ENCODE measurements at regions not wholly inside any gene's neighbourhood (a gene's known extent, or its start where the extent isn't known, plus 50 kb on each side); places are given as distances from the start of the nearest gene placed in this dataset.

DNA sequence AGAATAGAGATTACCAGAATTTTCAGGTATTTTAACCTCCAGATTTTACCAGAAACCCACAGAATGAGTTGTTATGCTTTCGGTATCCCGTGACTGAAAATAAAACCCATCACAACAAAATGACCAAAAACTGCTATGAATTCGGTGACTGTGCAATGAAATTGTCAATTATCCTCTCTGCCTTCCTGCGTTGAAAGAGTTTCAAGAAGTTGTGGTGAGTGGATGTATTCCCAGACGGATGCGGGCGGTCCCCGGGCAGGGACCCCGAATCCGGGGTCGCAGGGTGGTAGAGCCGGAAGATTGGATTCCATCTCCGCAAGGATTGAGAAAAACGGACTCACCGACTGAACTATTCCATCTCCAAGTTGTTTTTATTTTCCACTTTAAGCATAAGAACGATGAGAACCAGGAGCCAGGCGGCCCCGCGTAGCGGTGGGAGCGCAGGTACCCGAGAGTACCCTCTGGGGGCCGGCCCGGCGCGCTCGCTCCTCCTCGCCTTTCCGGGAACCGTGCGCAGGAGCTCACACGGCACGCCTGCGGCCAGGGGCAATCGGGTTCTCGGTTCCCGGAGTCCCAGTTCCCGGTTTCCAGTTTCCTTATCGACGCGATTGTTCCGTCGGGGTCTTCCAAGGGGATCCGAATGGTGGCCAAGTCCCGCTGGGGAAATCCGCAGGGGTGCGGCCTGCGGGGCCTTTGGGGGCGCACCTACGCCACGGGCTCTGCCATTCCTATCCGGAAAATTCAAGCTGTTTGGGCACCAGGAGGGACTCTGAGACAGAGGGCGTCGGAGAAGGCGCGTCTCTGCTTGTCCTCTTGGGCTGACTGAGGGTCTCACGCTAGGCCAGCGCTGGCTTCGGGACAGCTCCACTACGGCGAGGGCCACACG lies 104.9 kb upstream of the PRDM1 start:
- peaks cover 5% of the 10 kb centered on the region for H3K4me1 ChIP-seq (ENCODE audit: control insufficient read depth, extremely low read depth, insufficient read depth, low read length)
- FAIRE-seq = no peak
- POLR2A ChIA-PET = no interaction called here
- H3K27me3 ChIP-seq (ENCODE audit: control insufficient read depth in 2 of 2, insufficient read depth in 2 of 2, low read length in 2 of 2) = peaks cover 40% of the 10 kb centered on the region in 2 experiments
- no peaks in the 10 kb centered on the region for H3K9me1 ChIP-seq (replicated peaks; ENCODE audit: control insufficient read depth, extremely low read depth, insufficient read depth, low read length)
- no peaks in the 10 kb centered on the region for H3K79me2 ChIP-seq (ENCODE audit: control insufficient read depth, insufficient read depth, low read length)
- no peak overlapping the region for H3K27ac ChIP-seq (ENCODE audit: insufficient read depth, low read depth, low read length)
- H3K9ac ChIP-seq (replicated peaks; ENCODE audit: extremely low read depth, insufficient read depth, low read length) = no peak overlapping the region
- TF ChIP-seq EZH2 (IDR thresholded peaks at IDR 0.05; ENCODE audit: borderline replicate concordance, low read depth, low read length, severe bottlenecking) (peak; percentile 76), GATA2 (IDR thresholded peaks at IDR 0.05; ENCODE audit: insufficient read depth, insufficient read length, low read depth, low read length) (no peak), FOS (IDR thresholded peaks at IDR 0.05; ENCODE audit: borderline replicate concordance, insufficient read depth, low read length) (no peak), POLR2A (IDR thresholded peaks at IDR 0.05; ENCODE audit: low read depth, low read length) (no peak)
- H3K9me3 ChIP-seq (replicated peaks; ENCODE audit: control insufficient read depth, insufficient read depth, low read length) = no peaks in the 10 kb centered on the region
- H3K4me3 ChIP-seq (replicated peaks in 1 of 3; ENCODE audit: insufficient read depth in 1 of 3, low read depth in 1 of 3, low read length in 3 of 3) = no peak overlapping the region
- BruUV-seq (replicated peaks) = no TSS peak
- H4K20me1 ChIP-seq (replicated peaks; ENCODE audit: control insufficient read depth, extremely low read depth, insufficient read depth, low read length) = no peaks in the 10 kb centered on the region
- DNase-seq (ENCODE audit: low read depth, low spot score) = no peak
- peak overlapping the region; percentile 39 for H3K4me2 ChIP-seq (ENCODE audit: insufficient read depth, low read length)
- no peaks in the 10 kb centered on the region for H3K36me3 ChIP-seq (ENCODE audit: control insufficient read depth in 2 of 2, extremely low read depth in 1 of 2, insufficient read depth in 2 of 2, low read length in 2 of 2)
- no peak overlapping the region for H2AFZ ChIP-seq (ENCODE audit: low read depth, low read length)
- dilution Hi-C loops (cut with MboI; ENCODE audit: extremely low pct_ligation_motif_present, low sequenced_read_pairs) = no loop called here
- CTCF ChIA-PET = interaction anchor here (1.3 kb wide), 1 partner anchor 550 kb away, joined by 4 read pairs; no protein-coding TSS in a partner anchor
- intact Hi-C loops (cut with micrococcal nuclease) = no loop called here

DNA sequence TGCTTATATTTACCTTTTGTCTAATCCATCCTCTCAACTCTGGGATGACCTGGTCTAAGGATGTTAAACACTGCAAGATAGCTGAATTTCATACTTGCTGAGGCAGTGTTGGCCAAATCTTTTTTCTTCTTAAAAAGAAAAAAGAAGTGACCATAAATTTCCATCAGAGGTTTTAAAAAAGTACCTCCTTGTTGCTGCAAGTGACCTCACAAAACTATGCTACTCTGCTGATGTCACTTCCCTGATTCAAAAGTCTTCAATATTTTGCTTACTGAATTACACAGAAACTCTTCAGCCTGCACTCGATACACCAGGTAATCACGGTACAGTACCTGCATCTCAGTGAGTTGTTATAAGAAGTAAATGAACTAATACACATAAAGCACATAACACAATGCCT lies 107.2 kb upstream of the PRDM1 start:
- CTCF ChIA-PET = interaction anchor here (2.0 kb wide), 1 partner anchor 11 kb away, joined by 4 read pairs; no protein-coding TSS in a partner anchor
- intact Hi-C loops (cut with micrococcal nuclease) = no loop called here
- H3K9ac ChIP-seq (replicated peaks; ENCODE audit: extremely low read depth, insufficient read depth, low read length) = no peak overlapping the region

More for the DNA sequence above, 107.2 kb upstream of the PRDM1 start:
- POLR2A ChIA-PET = no interaction called here
- Histone ChIP-seq H3K27me3 (ENCODE audit: control insufficient read depth in 2 of 2, insufficient read depth in 2 of 2, low read length in 2 of 2) (peaks cover 23 to 24% of the 10 kb centered on the region in 2 experiments), H3K4me1 (ENCODE audit: control insufficient read depth, extremely low read depth, insufficient read depth, low read length) (peaks cover 5% of the 10 kb centered on the region), H4K20me1 (replicated peaks; ENCODE audit: control insufficient read depth, extremely low read depth, insufficient read depth, low read length) (no peaks in the 10 kb centered on the region), H3K27ac (ENCODE audit: insufficient read depth, low read depth, low read length) (no peak overlapping the region), H3K79me2 (ENCODE audit: control insufficient read depth, insufficient read depth, low read length) (no peaks in the 10 kb centered on the region), H2AFZ (ENCODE audit: low read depth, low read length) (no peak overlapping the region), H3K4me3 (replicated peaks in 1 of 3; ENCODE audit: insufficient read depth in 1 of 3, low read depth in 1 of 3, low read length in 3 of 3) (no peak overlapping the region), H3K9me3 (replicated peaks; ENCODE audit: control insufficient read depth, insufficient read depth, low read length) (no peaks in the 10 kb centered on the region), H3K9me1 (replicated peaks; ENCODE audit: control insufficient read depth, extremely low read depth, insufficient read depth, low read length) (no peaks in the 10 kb centered on the region), H3K4me2 (ENCODE audit: insufficient read depth, low read length) (no peak overlapping the region), H3K36me3 (ENCODE audit: control insufficient read depth in 2 of 2, extremely low read depth in 1 of 2, insufficient read depth in 2 of 2, low read length in 2 of 2) (no peaks in the 10 kb centered on the region)
- DNase-seq (ENCODE audit: low read depth, low spot score) (no peak), FAIRE-seq (no peak)
- dilution Hi-C loops (cut with MboI; ENCODE audit: extremely low pct_ligation_motif_present, low sequenced_read_pairs) = no loop called here
- no TSS peak for BruUV-seq (replicated peaks)
- TF ChIP-seq MYC (IDR thresholded peaks at IDR 0.05; ENCODE audit: low read depth, low read length) = no peak
- TF ChIP-seq POLR2AphosphoS5 (IDR thresholded peaks at IDR 0.05; ENCODE audit: insufficient read depth, low read depth, low read length) = no peak
- TF ChIP-seq POLR2A (IDR thresholded peaks at IDR 0.05; ENCODE audit: low read depth, low read length) = no peak
- TF ChIP-seq, protein P1, sequence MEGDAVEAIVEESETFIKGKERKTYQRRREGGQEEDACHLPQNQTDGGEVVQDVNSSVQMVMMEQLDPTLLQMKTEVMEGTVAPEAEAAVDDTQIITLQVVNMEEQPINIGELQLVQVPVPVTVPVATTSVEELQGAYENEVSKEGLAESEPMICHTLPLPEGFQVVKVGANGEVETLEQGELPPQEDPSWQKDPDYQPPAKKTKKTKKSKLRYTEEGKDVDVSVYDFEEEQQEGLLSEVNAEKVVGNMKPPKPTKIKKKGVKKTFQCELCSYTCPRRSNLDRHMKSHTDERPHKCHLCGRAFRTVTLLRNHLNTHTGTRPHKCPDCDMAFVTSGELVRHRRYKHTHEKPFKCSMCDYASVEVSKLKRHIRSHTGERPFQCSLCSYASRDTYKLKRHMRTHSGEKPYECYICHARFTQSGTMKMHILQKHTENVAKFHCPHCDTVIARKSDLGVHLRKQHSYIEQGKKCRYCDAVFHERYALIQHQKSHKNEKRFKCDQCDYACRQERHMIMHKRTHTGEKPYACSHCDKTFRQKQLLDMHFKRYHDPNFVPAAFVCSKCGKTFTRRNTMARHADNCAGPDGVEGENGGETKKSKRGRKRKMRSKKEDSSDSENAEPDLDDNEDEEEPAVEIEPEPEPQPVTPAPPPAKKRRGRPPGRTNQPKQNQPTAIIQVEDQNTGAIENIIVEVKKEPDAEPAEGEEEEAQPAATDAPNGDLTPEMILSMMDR (IDR thresholded peaks at IDR 0.05; ENCODE audit: extremely low read depth in 1 of 2, insufficient read depth in 1 of 2, low read depth in 1 of 2, low read length in 2 of 2) = no peak
